GM21528 (cell line): ENCODE measurements at regions not wholly inside any gene's neighbourhood (a gene's known extent, or its start where the extent isn't known, plus 50 kb on each side); places are given as distances from the start of the nearest gene placed in this dataset.

Experiments used
- ATAC-seq: cut with Tn5 transposase; IDR thresholded peaks from one replicate; pipeline ENCODE4 v1.9.1; 2021; ENCODE audit warnings: mild to moderate bottlenecking, moderate library complexity; ENCODE audit not compliant: unreplicated experiment, low FRiP score

DNA sequence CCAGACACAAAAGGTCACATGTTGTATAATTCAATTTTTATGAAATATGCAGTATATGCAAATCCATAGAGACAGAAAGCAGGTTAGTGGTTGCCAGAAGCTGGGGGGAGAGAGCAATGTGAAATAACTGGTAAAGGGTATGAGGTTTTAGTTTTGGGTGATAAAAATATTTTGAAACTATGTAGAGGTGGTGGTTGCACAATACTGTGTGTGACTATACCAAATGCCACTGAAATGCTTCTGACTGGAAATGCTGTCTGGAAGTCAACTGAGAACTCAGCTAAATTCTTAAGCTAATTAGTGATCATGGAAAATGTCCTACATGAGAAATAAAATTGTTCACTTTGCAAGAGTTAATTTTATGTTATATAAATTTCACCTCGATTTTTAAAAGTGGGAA lies 65.3 kb upstream of the RXFP2 start:
- no peak for ATAC-seq

DNA sequence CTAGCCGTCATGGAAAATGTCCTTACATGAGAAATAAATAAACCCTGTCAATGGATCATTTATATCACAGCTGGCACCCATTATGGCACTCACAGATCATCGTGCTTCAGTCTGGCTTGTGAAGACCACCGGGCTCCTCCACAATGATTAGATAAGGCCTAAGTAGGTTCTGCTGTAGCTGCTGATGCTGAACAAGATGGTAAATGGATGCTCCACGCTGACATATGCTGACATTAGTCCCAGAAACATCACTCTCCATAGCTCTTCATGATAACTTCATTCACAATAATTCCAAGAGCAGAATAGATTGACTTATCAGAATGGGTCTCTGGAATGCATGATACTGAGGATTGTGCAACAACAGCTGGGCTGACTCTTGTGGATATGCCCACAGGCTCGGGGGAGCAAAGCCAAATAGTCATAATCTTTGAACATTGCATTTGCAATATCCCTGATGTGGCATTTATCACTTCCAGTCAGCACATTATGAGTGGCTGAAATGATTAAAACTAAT lies 63.8 kb upstream of the RXFP2 start:
- ATAC-seq, result no peak

DNA sequence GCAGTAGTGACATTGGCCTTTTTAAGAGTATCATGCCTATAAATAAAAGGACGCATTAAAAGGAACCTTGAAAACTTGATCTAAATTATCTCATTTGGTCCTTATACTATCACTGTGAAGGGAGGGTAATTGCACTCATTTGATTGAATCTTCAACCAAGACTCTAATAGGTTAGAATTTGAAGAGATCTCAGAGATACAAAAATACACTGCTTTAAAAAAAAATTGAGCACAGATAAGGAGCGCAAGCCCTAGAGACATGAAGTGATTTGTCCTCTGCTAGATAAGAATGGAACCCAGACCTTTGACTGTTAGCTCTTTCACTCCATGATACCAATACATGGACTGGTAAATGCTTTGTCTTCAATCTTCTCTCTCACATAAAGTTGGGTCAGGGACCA lies 58.2 kb upstream of the RXFP2 start:
- no peak for ATAC-seq

DNA sequence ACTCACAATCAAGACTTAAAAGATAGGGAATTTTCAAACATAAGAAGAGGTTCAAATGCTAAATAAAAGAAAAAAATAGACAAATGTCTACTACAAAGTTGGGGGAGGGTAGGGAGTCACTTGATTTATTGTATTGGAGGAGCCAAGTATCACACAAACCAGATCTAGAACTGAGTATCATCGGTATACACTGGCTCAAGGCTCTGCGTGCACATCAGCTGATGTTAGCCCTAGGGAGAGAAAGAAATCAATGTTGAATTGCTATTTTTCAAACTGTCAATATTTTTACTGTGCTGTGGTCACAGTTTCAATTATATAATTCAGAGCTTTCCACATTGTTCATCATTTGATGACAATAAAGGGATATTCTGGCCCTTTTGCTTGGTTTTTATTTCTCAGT lies 54.9 kb upstream of the RXFP2 start:
- no peak for ATAC-seq

DNA sequence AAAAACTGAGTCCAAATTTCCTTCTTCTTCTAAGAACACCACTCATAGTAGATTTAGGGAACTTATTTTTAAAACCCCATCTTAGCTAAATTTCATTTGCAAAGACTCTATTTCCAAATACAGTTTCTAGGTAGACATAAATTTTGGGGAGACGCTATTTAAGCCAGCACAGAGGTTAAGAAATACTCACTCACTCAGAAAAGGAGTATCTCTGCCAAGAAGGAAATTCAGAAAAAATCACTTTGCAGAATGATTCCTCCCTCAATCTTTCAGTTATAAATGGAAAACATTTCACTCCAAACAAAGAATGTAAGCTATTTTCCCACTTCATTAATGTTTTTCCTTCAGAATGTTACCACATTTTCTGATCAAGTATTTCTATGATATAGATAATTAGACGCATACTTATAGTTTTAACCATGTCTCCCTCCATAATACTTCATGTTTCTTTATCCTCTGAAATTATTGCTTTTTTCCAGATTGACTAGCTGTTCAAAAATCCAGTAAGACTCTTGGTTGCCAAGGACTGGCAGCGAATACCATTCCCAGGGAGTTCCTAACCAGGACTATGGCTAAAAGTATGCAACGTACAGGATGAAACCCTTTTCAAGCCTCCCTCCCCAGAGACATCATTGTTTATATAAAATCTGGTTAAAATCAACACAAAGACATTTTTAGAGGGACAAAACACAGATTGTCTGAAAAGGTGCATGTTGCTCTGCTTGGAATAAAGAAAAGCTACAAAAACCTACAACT lies 52.5 kb upstream of the RXFP2 start:
- ATAC-seq, result no peak
